Effector CD4-positive, alpha-beta T cell (primary cell): ENCODE measurements at regions not wholly inside any gene's neighbourhood (a gene's known extent, or its start where the extent isn't known, plus 50 kb on each side); places are given as distances from the start of the nearest gene placed in this dataset.

Source experiments
- DNase-seq: peaks from one replicate; pipeline ENCODE4 v3.0.0-alpha.2; 2020

DNA sequence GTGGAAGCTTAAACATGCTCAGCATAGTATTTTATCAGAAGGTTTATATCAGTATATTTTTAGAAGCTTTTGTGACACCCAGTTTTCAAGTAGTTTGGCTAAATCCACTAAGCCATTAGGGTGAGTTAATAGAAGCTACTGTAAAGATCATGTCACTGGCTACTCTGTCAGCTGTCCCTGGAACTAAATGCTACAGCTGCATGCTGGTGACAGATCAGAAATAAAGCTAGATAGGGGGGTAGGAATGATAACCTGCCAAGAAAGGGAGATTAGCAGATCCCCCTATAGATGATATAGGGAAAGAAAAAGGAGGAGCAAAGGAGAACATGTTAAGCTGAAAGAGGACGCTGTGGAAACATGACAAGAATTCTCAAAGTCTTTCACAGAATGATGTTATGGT is 363.2 kb downstream of the QKI start:
- DNase-seq: no peak

DNA sequence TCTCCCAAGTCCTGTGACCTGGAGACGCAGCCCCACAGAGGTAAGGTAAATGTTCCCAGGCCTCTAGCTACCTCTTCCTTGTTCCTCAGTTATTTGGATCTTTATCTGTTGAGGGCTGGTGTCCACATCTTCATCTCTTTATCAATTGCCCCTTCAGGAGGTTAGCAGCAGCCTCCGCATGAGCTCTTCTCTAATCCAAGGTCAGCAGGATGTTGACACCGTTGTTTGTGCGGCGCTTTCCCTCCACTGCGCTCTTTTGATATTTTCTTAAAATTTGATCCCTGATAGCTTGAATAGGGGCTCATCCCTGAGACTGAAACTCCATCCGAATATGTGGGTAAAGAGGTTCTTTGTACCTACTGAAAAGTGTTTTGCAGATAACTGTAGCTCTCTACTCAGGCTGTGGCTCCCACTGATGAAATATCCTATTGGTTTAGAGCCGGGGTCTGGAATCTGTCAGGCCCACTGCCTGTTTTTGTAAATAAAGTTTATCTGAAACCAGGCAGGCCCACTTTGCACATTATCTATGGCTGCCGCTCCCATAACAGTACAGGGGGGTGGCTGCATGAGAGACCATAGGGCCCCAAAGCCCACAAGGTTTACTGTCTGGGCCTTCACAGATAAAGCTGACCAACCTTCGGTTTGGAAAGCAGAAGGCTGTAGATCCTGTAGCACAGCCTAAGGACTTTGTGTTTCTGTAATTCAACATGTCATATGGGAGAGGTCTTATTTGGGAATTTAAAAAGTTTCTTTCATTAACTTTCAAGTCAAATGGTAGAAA is 362.6 kb downstream of the QKI start:
- DNase-seq: no peak

DNA sequence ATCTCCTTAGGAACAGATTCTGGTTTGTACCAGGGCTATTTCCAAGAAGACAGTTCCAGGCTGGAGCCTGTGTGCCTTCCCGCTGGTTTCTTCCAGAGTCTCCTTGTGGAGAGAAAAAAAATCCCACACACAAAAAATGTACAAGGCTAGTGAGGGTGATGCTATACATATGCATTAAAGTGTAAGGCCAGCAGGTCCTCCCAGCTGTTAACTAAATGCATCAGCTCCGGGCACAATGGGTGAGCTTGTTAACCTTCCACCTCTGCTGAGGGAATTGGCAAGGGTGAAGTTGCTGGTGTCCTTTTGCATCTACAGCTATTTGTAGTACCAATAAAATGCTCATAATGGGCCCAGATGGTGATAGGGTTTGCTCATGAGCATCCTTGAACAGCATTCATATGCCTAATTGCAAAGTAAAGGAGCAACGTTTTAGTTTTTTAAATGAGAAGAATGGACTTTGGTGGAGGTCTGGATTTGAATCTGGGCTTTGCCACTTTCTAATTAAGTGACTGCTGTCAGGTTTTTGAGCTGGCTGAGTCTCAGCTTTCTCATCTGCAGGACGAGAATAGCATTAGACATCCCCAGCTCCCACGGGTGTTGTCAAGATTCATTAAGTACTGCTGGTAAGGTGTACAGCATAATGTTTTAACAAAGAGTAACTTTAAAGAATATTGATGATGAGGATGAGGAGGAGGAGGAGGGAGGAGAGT is 361.8 kb downstream of the QKI start:
- DNase-seq: no peak

DNA sequence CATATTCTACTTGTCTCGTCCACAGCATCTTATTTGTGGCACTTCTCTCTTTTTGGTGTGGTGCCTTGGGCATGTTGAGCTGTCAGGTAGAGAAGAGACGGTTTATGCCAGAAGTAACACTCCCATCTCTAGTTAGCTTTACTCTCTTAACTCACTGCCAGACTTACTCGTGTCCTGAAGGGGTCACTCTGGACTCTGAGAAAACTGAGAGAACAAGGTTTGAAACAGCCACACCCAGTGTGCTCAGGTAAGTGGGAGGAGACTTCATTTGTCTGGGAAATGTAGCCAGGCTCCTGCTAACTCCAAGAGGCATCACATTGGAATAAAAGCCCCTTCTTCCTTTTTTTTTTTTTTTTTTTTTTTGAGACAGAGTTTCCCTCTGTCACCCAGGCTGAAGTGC is 360.8 kb downstream of the QKI start:
- DNase-seq: no peak

DNA sequence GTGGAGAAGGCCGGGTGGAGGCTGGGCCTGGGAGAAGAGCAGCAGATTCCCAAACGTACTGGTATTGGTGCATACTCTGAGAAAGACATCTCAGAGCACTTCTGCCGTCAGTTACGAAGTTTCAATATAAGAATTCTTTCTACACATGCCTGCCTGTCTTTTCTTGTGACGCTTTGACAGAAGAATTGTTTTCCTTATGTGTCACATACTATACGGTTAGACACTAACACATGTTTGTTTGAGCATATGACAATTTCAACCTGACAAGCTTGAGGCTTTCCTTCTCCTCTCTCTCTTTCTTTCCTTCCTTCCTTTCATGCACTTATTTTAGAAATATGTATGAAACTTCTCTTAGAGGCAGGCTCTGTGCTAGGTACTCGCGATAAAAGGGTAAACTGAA is 360.0 kb downstream of the QKI start:
- no peak for DNase-seq

DNA sequence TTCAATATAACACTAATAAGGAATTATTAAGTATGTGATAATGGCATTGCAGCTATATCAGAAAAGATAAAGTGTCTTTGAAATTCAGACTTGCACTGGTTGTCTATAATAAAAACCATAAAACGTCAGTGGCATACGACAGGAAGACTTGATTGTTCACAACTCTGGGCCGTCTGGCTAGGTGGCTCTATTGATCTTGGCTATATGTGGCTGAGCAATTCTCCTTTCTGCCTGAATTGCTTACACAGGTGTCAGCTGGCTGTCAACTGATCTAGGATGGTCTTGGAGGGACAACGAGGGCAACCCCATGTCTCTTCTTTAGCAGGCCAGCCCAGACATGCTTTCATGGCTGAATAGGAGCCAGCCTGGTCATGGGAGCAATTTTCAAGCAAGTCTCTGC is 359.1 kb downstream of the QKI start:
- DNase-seq: no peak

DNA sequence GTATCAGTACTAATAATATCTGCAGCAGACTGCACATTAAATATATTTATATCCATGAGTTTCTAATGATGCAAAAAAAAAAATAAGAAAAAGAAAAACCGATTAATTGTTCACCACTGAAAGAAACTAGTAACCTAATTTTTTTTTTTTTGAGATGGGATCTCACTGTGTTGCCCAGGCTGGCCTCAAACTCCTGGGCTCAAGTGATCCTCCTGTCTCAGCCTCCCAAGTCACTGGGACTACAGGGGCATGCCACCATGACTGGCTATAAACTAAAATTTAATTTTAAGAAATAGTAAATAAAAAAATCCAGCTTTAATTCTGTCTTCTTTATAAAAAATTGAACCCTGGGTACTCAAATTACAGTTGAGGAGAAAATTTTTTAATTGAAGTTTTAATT is 358.2 kb downstream of the QKI start:
- DNase-seq: no peak

DNA sequence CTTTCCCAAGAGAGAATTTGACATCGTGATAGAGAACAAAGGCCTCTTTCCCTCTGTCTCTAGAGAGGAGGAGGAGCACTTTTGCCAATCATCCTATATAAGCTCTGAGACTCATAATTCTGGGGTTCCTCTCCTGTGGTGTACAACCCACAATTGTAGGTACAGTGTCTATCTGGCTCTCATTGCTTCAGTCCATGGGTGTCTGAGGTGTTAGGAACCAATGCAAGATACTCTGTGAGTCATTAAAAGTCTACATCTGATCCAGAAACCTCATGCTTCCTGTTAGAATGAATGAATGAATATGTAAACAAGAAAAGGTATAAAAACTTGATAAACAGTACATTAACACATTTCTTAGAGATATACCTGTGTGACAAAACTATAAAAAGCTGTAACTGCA is 356.7 kb downstream of the QKI start:
- DNase-seq: no peak

DNA sequence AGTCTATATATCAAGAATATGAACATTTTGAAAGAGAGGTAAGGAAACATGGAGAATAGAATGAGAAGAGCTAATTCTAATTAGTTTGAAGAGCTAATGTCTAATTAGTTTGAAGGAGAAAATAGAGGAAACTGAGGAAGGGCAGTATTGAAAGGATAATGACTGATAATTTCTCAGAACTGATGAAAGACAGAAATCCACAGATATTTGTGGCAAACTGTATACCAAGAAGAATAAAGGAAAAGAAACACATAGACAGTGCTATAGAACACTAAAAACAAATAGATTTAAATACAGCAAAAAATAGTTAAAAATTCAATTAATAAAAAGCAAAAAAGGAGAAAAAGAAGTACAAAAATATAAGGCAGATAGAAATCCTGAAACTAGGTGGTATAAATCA is 354.4 kb downstream of the QKI start:
- DNase-seq: no peak

DNA sequence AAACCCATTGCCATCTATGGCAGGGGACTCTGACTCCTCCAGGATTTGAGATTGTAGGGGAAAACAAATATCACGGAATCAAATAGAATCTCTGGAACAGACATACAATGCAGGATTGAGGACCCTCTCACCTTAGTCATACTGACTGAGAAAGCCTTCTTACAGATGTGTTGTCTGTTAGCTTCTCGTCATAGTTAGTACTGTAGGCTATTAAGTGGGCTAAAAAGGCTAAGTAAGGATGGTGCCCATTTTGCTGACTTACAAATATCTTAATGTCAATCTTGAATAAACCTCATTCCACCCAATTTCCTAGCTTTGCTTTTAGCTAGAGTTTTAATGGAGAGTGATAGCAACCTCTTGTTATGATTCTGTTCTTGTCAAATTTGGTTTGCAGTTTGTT is 352.4 kb downstream of the QKI start:
- DNase-seq: no peak

DNA sequence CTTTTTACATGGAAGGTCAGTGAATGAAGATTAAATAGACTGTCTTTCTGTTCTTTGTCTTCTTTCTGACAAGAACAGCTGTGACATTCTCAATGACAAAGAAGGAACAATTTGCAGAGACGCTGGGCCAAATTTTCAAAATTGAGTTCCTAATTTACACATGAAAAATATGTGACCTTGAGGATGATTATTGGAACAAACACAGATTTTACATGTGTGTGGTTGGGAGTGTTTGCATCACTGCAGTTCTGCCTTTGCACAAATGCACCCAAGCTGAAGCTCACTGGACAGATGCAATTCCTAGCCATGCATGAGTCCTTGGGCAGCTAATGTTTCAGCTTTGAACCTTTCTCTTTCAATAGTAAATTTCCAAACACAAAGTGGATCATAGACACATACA is 350.8 kb downstream of the QKI start:
- no peak for DNase-seq

DNA sequence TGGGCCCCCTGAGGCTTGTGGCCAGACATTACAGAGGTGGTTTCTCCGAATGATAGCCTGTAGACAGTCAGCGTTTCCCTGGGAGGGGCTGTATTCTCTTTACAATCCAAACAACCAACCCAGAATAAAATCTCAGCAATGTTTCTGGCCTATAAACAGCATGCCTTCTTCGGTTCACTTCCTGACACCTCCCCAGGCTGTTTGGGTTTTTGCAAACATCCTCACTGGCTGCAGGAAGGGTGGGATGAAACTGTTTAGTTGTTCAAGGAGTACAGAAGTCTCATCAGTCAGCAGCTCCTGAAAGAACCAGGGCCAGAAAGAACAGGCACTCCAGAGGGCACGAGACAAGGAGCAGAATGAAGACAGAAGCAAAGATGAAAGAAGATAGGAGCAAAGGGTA is 350.0 kb downstream of the QKI start:
- DNase-seq: no peak

DNA sequence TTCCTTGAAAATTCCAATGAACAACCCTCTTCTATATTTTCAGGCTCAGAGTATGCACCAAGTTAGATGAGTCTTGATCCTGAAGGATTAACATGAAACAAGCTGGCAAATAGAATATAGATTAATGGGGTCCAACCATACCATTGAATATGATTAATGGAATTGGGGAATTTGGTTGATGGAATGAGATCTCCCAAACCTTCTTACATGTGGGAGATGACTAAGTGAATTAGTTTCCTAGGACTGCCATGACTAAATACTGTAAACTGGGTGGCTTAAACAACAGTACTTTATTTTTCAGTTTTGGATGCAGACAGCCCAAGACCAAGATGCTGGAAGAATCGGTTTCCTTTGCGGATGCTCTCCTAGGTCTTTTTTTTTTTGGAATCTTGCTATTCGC is 347.0 kb downstream of the QKI start:
- no peak for DNase-seq

DNA sequence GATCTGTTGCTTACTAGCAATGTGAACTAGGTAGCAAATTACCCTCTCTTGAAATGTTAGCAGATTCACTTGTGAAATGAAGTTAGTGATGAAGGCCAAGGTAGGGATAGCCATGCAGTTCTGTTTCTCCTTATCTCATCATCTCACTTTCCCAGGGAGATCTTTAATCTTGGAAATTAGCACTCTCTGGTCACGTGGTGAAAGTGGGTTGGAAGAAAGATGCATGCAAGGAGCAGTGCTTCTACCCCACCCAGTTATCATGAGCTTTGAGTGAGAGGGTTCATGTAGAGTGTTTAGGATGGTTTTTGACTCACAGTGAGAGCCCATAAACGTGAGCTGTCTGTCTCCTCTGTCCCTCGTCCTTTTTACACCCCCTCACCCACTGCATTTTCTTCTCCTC is 346.3 kb downstream of the QKI start:
- no peak for DNase-seq

DNA sequence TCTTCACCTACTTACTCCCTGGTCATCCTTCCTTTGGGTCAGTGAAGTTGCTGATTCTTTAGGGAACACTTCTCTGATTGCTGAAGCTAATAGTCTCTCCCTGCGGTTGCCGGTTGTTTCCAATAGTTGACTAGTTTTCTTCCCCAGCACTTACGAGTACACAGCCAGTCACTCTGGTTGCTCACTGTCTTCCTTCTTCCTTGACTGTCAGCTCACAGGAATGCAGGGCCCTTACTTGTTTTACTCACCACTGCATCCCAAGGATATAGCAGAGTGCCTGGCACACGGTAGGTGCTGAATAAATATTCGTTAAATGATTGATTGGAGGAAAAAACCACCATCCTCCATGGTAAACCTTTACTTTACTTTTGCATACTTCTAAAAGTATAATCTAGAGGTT is 345.0 kb downstream of the QKI start:
- no peak for DNase-seq

DNA sequence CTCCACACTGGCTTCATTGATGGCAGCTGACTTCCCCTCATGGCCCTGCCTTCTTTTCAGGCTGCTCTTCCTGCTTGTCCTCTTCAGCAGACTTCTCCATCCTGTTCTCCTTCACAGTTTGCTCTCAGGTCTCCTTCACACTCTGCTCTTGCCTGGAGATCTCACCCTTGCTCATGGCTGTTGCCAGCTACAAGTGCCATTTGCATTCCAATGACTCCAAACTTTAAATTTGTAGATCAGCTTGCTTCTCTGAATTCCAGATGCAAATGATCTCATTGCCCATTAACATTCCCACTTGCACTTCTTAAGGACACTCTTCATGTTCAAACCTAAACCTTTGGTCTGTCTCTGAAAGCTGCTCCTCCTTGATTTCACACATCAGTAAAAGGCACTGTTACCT is 343.0 kb downstream of the QKI start:
- DNase-seq: no peak

DNA sequence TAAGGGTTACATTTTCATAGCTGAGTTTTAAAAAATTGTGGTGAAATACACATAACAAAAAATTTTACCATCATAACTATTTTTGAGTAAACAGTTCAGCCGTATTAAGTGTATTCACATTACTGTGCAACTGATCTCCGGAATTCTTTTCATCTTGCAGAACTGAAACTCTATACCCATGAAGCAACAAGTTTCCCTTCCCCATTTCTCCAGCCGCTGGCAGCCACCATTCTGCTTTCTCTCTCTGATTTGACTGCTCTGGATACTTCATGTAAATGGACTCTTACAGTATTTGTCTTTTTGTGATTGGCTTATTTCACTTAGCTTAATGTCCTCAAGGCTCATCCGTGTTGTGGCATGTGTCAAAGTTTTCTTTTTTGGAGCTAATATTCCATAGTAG is 341.6 kb downstream of the QKI start:
- no peak for DNase-seq

DNA sequence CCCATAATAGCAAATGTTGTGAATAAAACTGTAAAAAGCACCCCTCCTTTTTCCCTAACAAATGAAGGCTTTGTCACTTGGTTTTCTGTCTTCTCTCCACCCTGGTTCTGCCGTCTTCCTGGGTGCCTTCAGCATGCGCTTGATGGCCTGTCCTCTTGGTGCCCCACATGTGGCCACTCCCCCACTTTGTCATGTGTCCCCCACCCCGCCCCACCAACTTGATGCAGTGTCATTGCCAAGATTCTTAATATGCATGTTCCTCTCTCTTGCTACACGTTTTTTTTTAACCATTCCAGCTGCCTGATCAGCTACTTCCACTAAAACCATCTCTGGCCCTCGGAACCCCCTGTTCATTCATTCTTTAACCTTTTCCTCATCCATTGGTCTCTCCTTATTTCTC is 340.3 kb downstream of the QKI start:
- DNase-seq: no peak

DNA sequence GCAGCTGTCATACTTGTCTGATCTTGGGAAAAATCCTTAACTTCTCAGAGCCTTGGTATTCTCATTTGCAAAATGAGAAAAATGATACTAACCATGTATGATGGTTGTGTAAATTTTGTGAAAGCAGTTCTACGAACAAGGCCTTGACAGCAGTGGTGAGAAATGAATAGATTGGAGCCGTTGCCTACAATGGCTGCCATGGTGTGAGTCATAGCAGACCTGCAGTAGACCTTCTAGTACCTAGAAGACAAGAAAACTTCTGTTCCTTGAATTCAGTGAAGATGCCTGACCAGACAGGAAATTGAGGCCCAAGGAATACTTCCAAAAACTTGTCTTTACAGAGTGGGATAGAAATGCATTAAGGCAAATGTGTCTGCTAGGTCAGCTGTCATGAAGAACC is 338.9 kb downstream of the QKI start:
- no peak for DNase-seq

DNA sequence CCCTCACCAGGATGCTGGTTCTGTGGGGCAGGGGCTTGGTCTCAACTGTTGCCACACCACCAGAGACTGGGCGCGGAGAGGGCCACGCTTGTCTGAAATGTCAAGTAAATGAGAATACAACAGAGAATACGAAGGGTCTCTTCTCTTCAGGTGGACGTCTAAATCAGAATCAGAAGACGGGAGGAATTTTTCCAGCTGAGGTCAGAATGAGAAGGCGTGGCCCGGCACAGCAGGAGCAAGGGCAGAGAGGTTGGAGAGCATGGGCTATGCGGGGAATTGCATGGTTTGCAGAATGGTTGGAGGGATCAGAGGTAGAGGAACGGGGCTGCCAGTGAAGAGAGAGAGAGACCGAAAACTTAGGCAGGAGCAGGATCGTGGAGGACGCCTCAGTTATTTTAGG is 337.9 kb downstream of the QKI start:
- no peak for DNase-seq

DNA sequence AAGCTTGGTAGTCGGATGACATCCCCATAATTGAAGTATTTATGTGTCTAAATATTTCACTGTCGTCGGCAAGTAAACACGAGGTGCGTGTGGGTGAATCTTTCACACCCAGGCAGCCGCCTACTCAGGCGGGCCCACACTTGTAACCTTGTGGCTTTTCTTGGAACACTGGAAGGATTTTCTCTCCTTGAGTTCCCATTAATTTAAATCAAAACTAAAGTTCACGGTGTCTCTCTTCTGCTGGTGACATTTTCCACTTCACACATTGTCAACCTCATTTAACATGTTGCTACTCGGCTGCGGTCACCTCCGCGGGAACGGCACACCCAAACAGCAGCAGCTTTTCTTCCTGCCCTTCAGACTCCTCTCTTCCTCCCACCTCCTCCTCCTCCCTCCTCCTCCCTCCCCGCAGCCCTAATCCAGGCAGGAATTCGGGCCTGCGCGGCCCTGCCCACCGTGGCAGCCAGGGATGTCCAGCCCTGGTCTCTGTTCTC is 336.6 kb downstream of the QKI start:
- no peak for DNase-seq

DNA sequence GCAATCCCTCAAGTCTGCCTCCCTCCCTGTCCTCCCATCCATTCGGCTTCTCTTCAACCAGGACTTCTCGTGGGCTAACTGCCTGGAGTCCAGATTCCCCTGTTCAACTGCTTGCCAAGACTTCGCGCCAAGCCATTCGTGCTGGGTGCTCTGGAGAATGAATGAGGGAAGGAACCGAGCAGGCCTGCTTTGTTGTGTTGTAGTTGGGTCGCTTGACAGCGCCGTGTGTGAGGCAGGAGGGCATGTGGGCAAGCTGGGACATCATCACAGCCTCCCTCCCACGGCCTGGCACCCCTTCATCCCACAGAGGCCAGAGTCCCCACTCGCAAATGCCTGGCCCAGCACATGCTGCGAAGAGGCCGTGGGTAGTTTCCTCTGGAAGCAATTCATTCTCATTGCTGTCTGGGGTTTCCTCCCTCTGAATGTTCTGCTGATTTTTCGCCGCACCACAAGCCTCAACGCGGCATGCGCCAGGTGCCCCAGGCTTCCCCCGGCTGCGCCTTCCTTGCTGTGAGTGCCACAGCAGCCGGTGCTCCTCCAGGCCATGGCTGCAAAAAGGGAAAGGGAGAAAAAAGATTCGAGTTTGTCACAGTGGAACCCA is 336.0 kb downstream of the QKI start:
- no peak for DNase-seq

DNA sequence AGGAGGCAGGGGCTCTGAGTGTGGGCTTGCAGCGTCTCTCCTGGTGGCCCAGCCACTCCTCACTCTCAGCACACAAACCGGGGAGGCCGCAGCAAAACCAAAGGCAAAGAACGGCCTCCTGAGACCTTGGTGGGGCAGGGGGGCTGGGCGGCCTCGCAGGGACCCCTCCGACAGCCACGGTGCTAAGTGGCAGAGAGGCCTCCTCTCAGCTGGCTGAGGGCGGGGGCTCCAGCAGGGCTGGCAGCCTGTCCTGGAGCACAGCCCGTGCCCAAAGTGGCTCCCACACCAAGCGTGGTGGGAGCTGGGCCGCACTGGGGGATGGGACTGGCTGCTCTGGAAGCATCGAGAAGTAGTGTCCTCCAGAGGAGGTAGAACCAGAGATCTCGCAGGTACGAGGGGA is 334.4 kb downstream of the QKI start:
- no peak for DNase-seq

DNA sequence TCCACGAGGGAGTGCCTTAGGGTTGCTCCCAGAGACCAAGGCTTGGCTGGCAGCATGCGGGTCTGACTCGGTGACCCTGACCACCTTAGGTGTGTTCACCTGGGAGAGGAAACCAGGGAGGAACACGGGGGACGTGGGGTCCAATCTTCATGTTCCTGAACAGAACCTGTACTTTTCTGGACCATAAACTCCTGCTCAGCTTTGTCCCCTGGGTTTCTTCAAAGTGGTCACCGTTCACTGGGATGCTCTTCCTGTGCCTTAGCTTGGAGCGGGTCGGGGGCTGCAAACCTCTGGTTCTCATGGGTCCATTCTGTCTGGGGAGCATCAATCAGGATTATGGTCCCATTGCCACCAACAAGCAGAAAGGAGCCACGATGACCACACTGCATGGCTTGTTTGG is 333.5 kb downstream of the QKI start:
- DNase-seq: no peak
